H1 (cell line): ENCODE measurements at regions not wholly inside any gene's neighbourhood (a gene's known extent, or its start where the extent isn't known, plus 50 kb on each side); places are given as distances from the start of the nearest gene placed in this dataset.

ENCODE experiments used
- CTCF ChIA-PET: fragments of 300-600 bp; sonication (Branson Sonifier 250); formaldehyde crosslinking; loops from one replicate; lab custom pipeline; 2021; ENCODE audit not compliant: partially characterized antibody; lab: Charles Lee
- POLR2A ChIA-PET: fragments of 300-600 bp; sonication (Branson Sonifier 250); formaldehyde crosslinking; loops from one replicate; lab custom pipeline; 2021; ENCODE audit warnings: inconsistent platforms; ENCODE audit not compliant: partially characterized antibody; lab: Charles Lee
- DNase-seq, 2 experiments: peaks; one replicate each; pipeline versions ENCODE4 v3.0.0 to v3.0.0-alpha.2; 2010 to 2022; ENCODE audit warnings: low spot score in 2 of 2, low read depth in 1 of 2, mixed read lengths in 1 of 2
- FAIRE-seq: peaks from 2 replicates; lab custom pipeline; 2011; peaks lifted over from hg19 to GRCh38; lab: Jason Lieb, UNC
- H2AFZ ChIP-seq: 2 replicates; pipeline ENCODE4 v1.8.1; 2012; ENCODE audit warnings: low read length, inconsistent platforms
- H2AK5ac ChIP-seq: 2 replicates; pipeline ENCODE4 v1.6.1; 2013; ENCODE audit warnings: low read depth, low read length
- H2BK120ac ChIP-seq: replicated peaks from 2 replicates; pipeline ENCODE3; 2013; ENCODE audit warnings: low read depth, low read length, inconsistent platforms
- H2BK12ac ChIP-seq: 2 replicates; pipeline ENCODE4 v1.6.1; 2013; ENCODE audit warnings: low read depth, low read length
- H2BK15ac ChIP-seq: 2 replicates; pipeline ENCODE4 v1.6.1; 2013; ENCODE audit warnings: low read length
- H2BK20ac ChIP-seq: 2 replicates; pipeline ENCODE4 v1.6.1; 2013; ENCODE audit warnings: low read length
- H2BK5ac ChIP-seq: 2 replicates; pipeline ENCODE4 v1.6.1; 2013; ENCODE audit warnings: low read depth, low read length
- H3K14ac ChIP-seq: 2 replicates; pipeline ENCODE4 v1.6.1; 2013; ENCODE audit warnings: inconsistent platforms; ENCODE audit not compliant: insufficient read length
- H3K18ac ChIP-seq: 2 replicates; pipeline ENCODE4 v1.6.1; 2013; ENCODE audit warnings: low read length; ENCODE audit errors: extremely low read depth
- H3K23ac ChIP-seq: 2 replicates; pipeline ENCODE4 v1.6.1; 2013; ENCODE audit warnings: inconsistent platforms; ENCODE audit not compliant: insufficient read length
- H3K23me2 ChIP-seq: 2 replicates; pipeline ENCODE4 v1.6.1; 2013; ENCODE audit warnings: low read depth, low read length
- H3K27ac ChIP-seq: 2 replicates; pipeline ENCODE4 v1.6.1; 2011; ENCODE audit warnings: low read depth, low read length, inconsistent platforms
- H3K27me3 ChIP-seq, 4 experiments: replicated peaks in 1 of 4; 1 replicate in 1 of 4; 2 replicates in 3 of 4; pipeline versions ENCODE4 v1.6.1 to v1.8.1; 2011 to 2013; ENCODE audit warnings: low read length in 3 of 4, mild to moderate bottlenecking in 3 of 4, inconsistent platforms in 2 of 4, mixed read lengths in 2 of 4, moderate library complexity in 1 of 4; ENCODE audit not compliant: control insufficient read depth in 3 of 4, insufficient read depth in 3 of 4; ENCODE audit errors: extremely low read depth in 1 of 4
- H3K36me3 ChIP-seq, 4 experiments: 2 replicates each; pipeline versions ENCODE4 v1.6.1 to v1.8.1; 2011 to 2013; ENCODE audit warnings: mild to moderate bottlenecking in 4 of 4, low read length in 3 of 4, moderate library complexity in 2 of 4, control low read depth in 1 of 4, inconsistent platforms in 1 of 4; ENCODE audit not compliant: insufficient read depth in 4 of 4, control insufficient read depth in 2 of 4
- H3K4ac ChIP-seq: replicated peaks from 2 replicates; pipeline ENCODE3; 2013; ENCODE audit warnings: low read length, low read depth, mixed read lengths, inconsistent platforms; ENCODE audit not compliant: insufficient read length
- H3K4me1 ChIP-seq, 4 experiments: replicated peaks in 1 of 4; 1 replicate in 1 of 4; 2 replicates in 3 of 4; pipeline versions ENCODE4 v1.6.1 to v1.8.1; 2011 to 2013; ENCODE audit warnings: low read length in 3 of 4, inconsistent platforms in 2 of 4, mixed read lengths in 1 of 4; ENCODE audit not compliant: insufficient read depth in 4 of 4, control insufficient read depth in 3 of 4
- H3K4me2 ChIP-seq, 2 experiments: 2 replicates each; pipeline versions ENCODE4 v1.6.1 to v1.8.1; 2011 to 2013; ENCODE audit warnings: low read depth in 2 of 2, low read length in 2 of 2, control low read depth in 1 of 2, inconsistent platforms in 1 of 2, mild to moderate bottlenecking in 1 of 2; ENCODE audit not compliant: insufficient read depth in 1 of 2
- H3K4me3 ChIP-seq, 4 experiments: fragments of 200-600, 300-600 bp in 1 of 4; sonication (generic), shearing (Covaris generic), sonication (Bioruptor Twin) in 1 of 4; 2 replicates each; pipeline versions ENCODE4 v1.5.1 to v1.8.1; 2011 to 2016; ENCODE audit warnings: low read length in 4 of 4, low read depth in 3 of 4, control low read depth in 2 of 4, inconsistent platforms in 2 of 4, mild to moderate bottlenecking in 2 of 4, mixed read lengths in 1 of 4, moderate library complexity in 1 of 4; ENCODE audit not compliant: insufficient read depth in 2 of 4; ENCODE audit errors: extremely low read depth in 1 of 4
- H3K56ac ChIP-seq: replicated peaks from 2 replicates; pipeline ENCODE3; 2013; ENCODE audit warnings: low read depth, mild to moderate bottlenecking, mixed read lengths, low read length, inconsistent platforms; ENCODE audit not compliant: insufficient read length
- H3K79me1 ChIP-seq: 2 replicates; pipeline ENCODE4 v1.6.1; 2013; ENCODE audit warnings: low read depth, low read length, control low read depth
- H3K79me2 ChIP-seq, 2 experiments: 2 replicates each; pipeline versions ENCODE4 v1.6.1 to v1.8.1; 2012 to 2013; ENCODE audit warnings: low read length in 2 of 2, mild to moderate bottlenecking in 2 of 2, inconsistent platforms in 1 of 2; ENCODE audit not compliant: insufficient read depth in 2 of 2, control insufficient read depth in 1 of 2
- H3K9ac ChIP-seq, 4 experiments: replicated peaks in 1 of 4; 1 replicate in 1 of 4; 2 replicates in 3 of 4; pipeline versions ENCODE4 v1.6.1 to v1.8.1; 2011 to 2013; ENCODE audit warnings: low read depth in 3 of 4, low read length in 3 of 4, control low read depth in 2 of 4, mild to moderate bottlenecking in 2 of 4, moderate library complexity in 2 of 4, inconsistent platforms in 1 of 4; ENCODE audit errors: extremely low read depth in 1 of 4
- H3K9me3 ChIP-seq, 2 experiments: 2 replicates each; pipeline versions ENCODE4 v1.6.1 to v1.8.1; 2012 to 2013; ENCODE audit warnings: mild to moderate bottlenecking in 2 of 2, moderate library complexity in 2 of 2, control low read depth in 1 of 2, inconsistent platforms in 1 of 2, low read depth in 1 of 2, low read length in 1 of 2, mixed read lengths in 1 of 2; ENCODE audit not compliant: insufficient read depth in 2 of 2
- H4K20me1 ChIP-seq, 2 experiments: replicated peaks in 1 of 2; 2 replicates each; pipeline versions ENCODE3 to v1.8.1; 2011 to 2013; ENCODE audit warnings: inconsistent platforms in 2 of 2, low read length in 2 of 2, mild to moderate bottlenecking in 1 of 2; ENCODE audit not compliant: insufficient read depth in 2 of 2, control insufficient read depth in 1 of 2
- H4K5ac ChIP-seq: 2 replicates; pipeline ENCODE4 v1.6.1; 2013; ENCODE audit warnings: low read length, low read depth, mixed read lengths, inconsistent platforms; ENCODE audit not compliant: insufficient read length
- H4K8ac ChIP-seq: 2 replicates; pipeline ENCODE4 v1.8.0; 2013; ENCODE audit warnings: mild to moderate bottlenecking, moderate library complexity, low read length, inconsistent platforms; ENCODE audit not compliant: insufficient read depth; ENCODE audit errors: extremely low read depth
- H4K91ac ChIP-seq: replicated peaks from 2 replicates; pipeline ENCODE3; 2013; ENCODE audit warnings: low read length, mixed read lengths, inconsistent platforms; ENCODE audit not compliant: insufficient read length
- WGBS, 2 experiments: shearing (Covaris generic) in 1 of 2; methylation state at CpG; one replicate each; pipeline versions ENCODE4 v1.1.6 to v1.1.7; 2013 to 2015; ENCODE audit warnings: low lambda C conversion rate in 2 of 2, mixed read lengths in 2 of 2, inconsistent platforms in 1 of 2, low coverage in 1 of 2, missing lambda C conversion rate in 1 of 2; ENCODE audit not compliant: insufficient replicate concordance in 2 of 2, insufficient coverage in 1 of 2, insufficient read length in 1 of 2; ENCODE audit errors: extremely low coverage in 1 of 2, missing lambda C conversion rate in 1 of 2; 5-methylcytosine and 5-hydroxymethylcytosine counted together

- Histone ChIP-seq H3K79me1 (no peaks in the 10 kb centered on the region), H2BK120ac (no peak overlapping the region), H3K14ac (no peak overlapping the region), H4K5ac (no peak overlapping the region), H2BK20ac (no peak overlapping the region), H4K8ac (no peak overlapping the region), H2AK5ac (no peak overlapping the region), H3K9me3 (no peaks in the 10 kb centered on the region), H3K36me3 (no peaks in the 10 kb centered on the region), H3K4me3 (no peak overlapping the region), H3K18ac (peak overlapping the region; percentile 48; the same call in 1 of the 2 replicates), H4K20me1 (no peaks in the 10 kb centered on the region), H3K27ac (no peak overlapping the region), H3K27me3 (peaks cover 0 to 2% (median 0%) of the 10 kb centered on the region in 4 experiments; a peak in 2 of 7 replicates), H2AFZ (no peak overlapping the region), H3K23ac (no peak overlapping the region), H3K4me2 (no peak overlapping the region), H2BK15ac (no peak overlapping the region), H3K23me2 (no peaks in the 10 kb centered on the region), H3K4ac (no peak overlapping the region), H2BK12ac (no peak overlapping the region), H3K4me1 (peaks cover 0 to 3% (median 0%) of the 10 kb centered on the region in 4 experiments; a peak in 3 of 7 replicates), H3K79me2 (no peaks in the 10 kb centered on the region), H2BK5ac (no peak overlapping the region), H3K9ac (no peak overlapping the region), H3K56ac (no peak overlapping the region), H4K91ac (no peak overlapping the region)
- POLR2A ChIA-PET: no interaction called here
- 93% methylated on average over 9 of the region's 9 CpGs; no CpG with 5 or more reads in 1 of the 2 experiments for WGBS, 2 experiments
- peak in 1 of 2 experiments; percentile 24 for DNase-seq
- FAIRE-seq: no peak
- CTCF ChIA-PET: interaction anchor here (0.8 to 1.7 kb wide), 4 partner anchors 24 to 254 kb away, joined by 3 to 5 read pairs (median 3); no protein-coding TSS in a partner anchor
Measured at GRCh38 chr22:48238284-48238915, 1476.0 kb downstream of the TBC1D22A start.
